Gastroesophageal sphincter (tissue), 3 donors: ENCODE measurements at regions not wholly inside any gene's neighbourhood (a gene's known extent, or its start where the extent isn't known, plus 50 kb on each side); places are given as distances from the start of the nearest gene placed in this dataset.
"Not testable (repeated sequence)": the region's sequence is repeated elsewhere in the genome, so short reads cannot be mapped to it uniquely, and the experiment has no call there.

Experiments
- POLR2A ChIP-seq, 2 donors: fragments of 450-650 bp; IDR thresholded peaks; one replicate each; pipeline ENCODE4 v1.6.1; 2017; ENCODE audit warnings: antibody characterized with exemption in 2 of 2, mild to moderate bottlenecking in 2 of 2, moderate library complexity in 1 of 2
- TF ChIP-seq, protein P1 (sequence below), 4 experiments: fragments of 200-600 bp in 2 of 4; fragments of 450-650 bp in 2 of 4; sonication (generic) in 1 of 4; IDR thresholded peaks; one replicate each; pipeline ENCODE4 v1.5.1; 2017 to 2019; ENCODE audit warnings: antibody characterized with exemption in 4 of 4, mild to moderate bottlenecking in 2 of 4, moderate library complexity in 2 of 4

DNA sequence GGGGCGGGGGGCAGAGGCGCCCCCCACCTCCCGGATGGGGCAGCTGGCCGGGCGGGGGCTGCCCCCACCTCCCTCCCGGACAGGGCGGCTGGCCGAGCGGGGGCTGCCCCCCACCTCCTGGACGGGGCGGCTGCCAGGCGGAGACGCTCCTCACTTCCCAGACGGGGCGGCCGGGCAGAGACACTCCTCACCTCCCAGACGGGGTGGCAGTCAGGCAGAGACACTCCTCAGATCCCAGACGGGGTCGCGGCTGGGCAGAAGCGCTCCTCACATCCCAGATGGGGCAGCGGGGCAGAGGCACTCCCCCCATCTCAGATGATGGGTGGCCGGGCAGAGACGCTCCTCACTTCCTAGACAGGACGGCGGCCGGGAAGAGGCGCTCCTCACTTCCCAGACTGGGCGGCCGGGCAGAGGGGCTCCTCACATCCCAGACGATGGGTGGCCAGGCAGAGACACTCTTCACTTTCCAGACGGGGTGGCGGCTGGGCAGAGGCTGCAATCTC lies 240.1 kb downstream of the NPIPA7 start:
- not testable (repeated sequence) for TF ChIP-seq POLR2A (IDR thresholded peaks at IDR 0.05)
- TF ChIP-seq, protein P1, sequence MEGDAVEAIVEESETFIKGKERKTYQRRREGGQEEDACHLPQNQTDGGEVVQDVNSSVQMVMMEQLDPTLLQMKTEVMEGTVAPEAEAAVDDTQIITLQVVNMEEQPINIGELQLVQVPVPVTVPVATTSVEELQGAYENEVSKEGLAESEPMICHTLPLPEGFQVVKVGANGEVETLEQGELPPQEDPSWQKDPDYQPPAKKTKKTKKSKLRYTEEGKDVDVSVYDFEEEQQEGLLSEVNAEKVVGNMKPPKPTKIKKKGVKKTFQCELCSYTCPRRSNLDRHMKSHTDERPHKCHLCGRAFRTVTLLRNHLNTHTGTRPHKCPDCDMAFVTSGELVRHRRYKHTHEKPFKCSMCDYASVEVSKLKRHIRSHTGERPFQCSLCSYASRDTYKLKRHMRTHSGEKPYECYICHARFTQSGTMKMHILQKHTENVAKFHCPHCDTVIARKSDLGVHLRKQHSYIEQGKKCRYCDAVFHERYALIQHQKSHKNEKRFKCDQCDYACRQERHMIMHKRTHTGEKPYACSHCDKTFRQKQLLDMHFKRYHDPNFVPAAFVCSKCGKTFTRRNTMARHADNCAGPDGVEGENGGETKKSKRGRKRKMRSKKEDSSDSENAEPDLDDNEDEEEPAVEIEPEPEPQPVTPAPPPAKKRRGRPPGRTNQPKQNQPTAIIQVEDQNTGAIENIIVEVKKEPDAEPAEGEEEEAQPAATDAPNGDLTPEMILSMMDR (IDR thresholded peaks at IDR 0.05): not testable (repeated sequence)
